H9 (cell line): ENCODE measurements at regions not wholly inside any gene's neighbourhood (a gene's known extent, or its start where the extent isn't known, plus 50 kb on each side); places are given as distances from the start of the nearest gene placed in this dataset.
A peak's percentile ranks its signal among the peaks of the same experiment; 100 is the strongest.

Source experiments
- DNase-seq: peaks from one replicate; pipeline ENCODE4 v3.0.0-alpha.2; 2017
- H2AFZ ChIP-seq: one replicate; pipeline ENCODE4 v1.6.1; 2013; ENCODE audit warnings: mild to moderate bottlenecking, low read length, control low read depth, moderate library complexity
- H2AK5ac ChIP-seq: 2 replicates; pipeline ENCODE4 v1.6.1; 2013; ENCODE audit warnings: low read length, control low read depth, mixed read lengths; ENCODE audit not compliant: insufficient read length
- H2BK120ac ChIP-seq: one replicate; pipeline ENCODE4 v1.6.1; 2013; ENCODE audit warnings: low read depth, mild to moderate bottlenecking, low read length, control low read depth, inconsistent platforms; ENCODE audit not compliant: poor library complexity, severe bottlenecking
- H2BK12ac ChIP-seq: 2 replicates; pipeline ENCODE4 v1.6.1; 2013; ENCODE audit warnings: low read length, control low read depth, mixed read lengths, low read depth; ENCODE audit not compliant: insufficient read length
- H2BK15ac ChIP-seq: 2 replicates; pipeline ENCODE4 v1.6.1; 2013; ENCODE audit warnings: low read depth, low read length, control low read depth
- H2BK20ac ChIP-seq: one replicate; pipeline ENCODE4 v1.6.1; 2013; ENCODE audit warnings: low read depth, mild to moderate bottlenecking, low read length, control low read depth, inconsistent platforms; ENCODE audit not compliant: poor library complexity, severe bottlenecking
- H2BK5ac ChIP-seq: 2 replicates; pipeline ENCODE4 v1.6.1; 2013; ENCODE audit warnings: low read length, control low read depth, mixed read lengths; ENCODE audit not compliant: insufficient read length
- H3K14ac ChIP-seq: 2 replicates; pipeline ENCODE4 v1.6.1; 2013; ENCODE audit warnings: low read length, control low read depth; ENCODE audit not compliant: insufficient read depth
- H3K18ac ChIP-seq: 2 replicates; pipeline ENCODE4 v1.6.1; 2013; ENCODE audit warnings: low read depth, mild to moderate bottlenecking, mixed read lengths, low read length, control low read depth; ENCODE audit not compliant: insufficient read length
- H3K23ac ChIP-seq: 2 replicates; pipeline ENCODE4 v1.6.1; 2013; ENCODE audit warnings: low read length, control low read depth, mixed read lengths, low read depth; ENCODE audit not compliant: insufficient read length
- H3K23me2 ChIP-seq: 2 replicates; pipeline ENCODE4 v1.6.1; 2013; ENCODE audit warnings: low read depth, mild to moderate bottlenecking, mixed read lengths, low read length, control low read depth; ENCODE audit not compliant: insufficient read length, poor library complexity, severe bottlenecking
- H3K27ac ChIP-seq: 2 replicates; pipeline ENCODE4 v1.5.1; 2013; ENCODE audit warnings: low read length, control low read depth, mixed read lengths, low read depth; ENCODE audit not compliant: insufficient read length
- H3K27me3 ChIP-seq: 2 replicates; pipeline ENCODE4 v1.6.1; 2013; ENCODE audit warnings: low read length, control low read depth, inconsistent platforms; ENCODE audit not compliant: insufficient read depth
- H3K4ac ChIP-seq: 2 replicates; pipeline ENCODE4 v1.6.1; 2013; ENCODE audit warnings: low read depth, mild to moderate bottlenecking, control low read depth, inconsistent platforms, low read length, moderate library complexity
- H3K4me1 ChIP-seq: 2 replicates; pipeline ENCODE4 v1.6.1; 2013; ENCODE audit warnings: low read length, control low read depth, inconsistent platforms; ENCODE audit not compliant: insufficient read depth
- H3K4me2 ChIP-seq: 2 replicates; pipeline ENCODE4 v1.6.1; 2013; ENCODE audit warnings: low read length, control low read depth, mixed read lengths; ENCODE audit not compliant: insufficient read length, insufficient read depth
- H3K56ac ChIP-seq: 2 replicates; pipeline ENCODE4 v1.6.1; 2013; ENCODE audit warnings: low read depth, mild to moderate bottlenecking, mixed read lengths, low read length, control low read depth; ENCODE audit not compliant: insufficient read length
- H3K79me1 ChIP-seq: 2 replicates; pipeline ENCODE4 v1.6.1; 2013; ENCODE audit warnings: low read depth, mild to moderate bottlenecking, moderate library complexity, low read length, control low read depth, inconsistent platforms; ENCODE audit not compliant: insufficient read depth, poor library complexity, severe bottlenecking
- H3K79me2 ChIP-seq: 2 replicates; pipeline ENCODE4 v1.6.1; 2013; ENCODE audit warnings: low read length, control low read depth, inconsistent platforms; ENCODE audit not compliant: insufficient read depth
- H3K9ac ChIP-seq: 2 replicates; pipeline ENCODE4 v1.6.1; 2013; ENCODE audit warnings: low read length, control low read depth, mixed read lengths; ENCODE audit not compliant: insufficient read length; ENCODE audit errors: extremely low read depth
- H3K9me3 ChIP-seq: one replicate; pipeline ENCODE4 v1.6.1; 2013; ENCODE audit warnings: low read depth, low read length, inconsistent platforms; ENCODE audit not compliant: control insufficient read depth
- H3T11ph ChIP-seq: one replicate; pipeline ENCODE4 v1.6.1; 2013; ENCODE audit warnings: mild to moderate bottlenecking, low read length, control low read depth, inconsistent platforms
- H4K20me1 ChIP-seq: one replicate; pipeline ENCODE4 v1.6.1; 2013; ENCODE audit not compliant: control insufficient read depth, insufficient read length, insufficient read depth
- H4K5ac ChIP-seq: 2 replicates; pipeline ENCODE4 v1.6.1; 2013; ENCODE audit warnings: low read depth, mild to moderate bottlenecking, mixed read lengths, low read length, control low read depth; ENCODE audit not compliant: insufficient read length
- H4K8ac ChIP-seq: replicated peaks from 2 replicates; pipeline ENCODE4 v1.6.1; 2013; ENCODE audit warnings: low read length, control low read depth, mixed read lengths, low read depth; ENCODE audit not compliant: insufficient read length
- H4K91ac ChIP-seq: 2 replicates; pipeline ENCODE4 v1.6.1; 2013; ENCODE audit warnings: low read depth, mild to moderate bottlenecking, moderate library complexity, mixed read lengths, low read length, control low read depth; ENCODE audit not compliant: insufficient read length
- H3K27ac Mint-ChIP-seq, 3 experiments: 2 replicates in 2 of 3; 3 replicates in 1 of 3; pipeline ENCODE4 v1.8.0; 2020 to 2021; ENCODE audit warnings: mixed read lengths in 3 of 3, mild to moderate bottlenecking in 1 of 3, moderate library complexity in 1 of 3
- H3K27me3 Mint-ChIP-seq: 2 replicates; pipeline ENCODE4 v1.8.0; 2021; ENCODE audit warnings: low read depth, mild to moderate bottlenecking, moderate library complexity, mixed read lengths
- H3K36me3 Mint-ChIP-seq, 3 experiments: 2 replicates in 2 of 3; 3 replicates in 1 of 3; pipeline ENCODE4 v1.8.0; 2020 to 2021; ENCODE audit warnings: low read depth in 3 of 3, mixed read lengths in 3 of 3; ENCODE audit not compliant: insufficient read depth in 1 of 3
- H3K4me1 Mint-ChIP-seq, 2 experiments: 2 replicates each; pipeline ENCODE4 v1.8.0; 2020; ENCODE audit warnings: mixed read lengths in 2 of 2
- H3K4me3 Mint-ChIP-seq, 2 experiments: 2 replicates in 1 of 2; 3 replicates in 1 of 2; pipeline ENCODE4 v1.8.0; 2020 to 2021; ENCODE audit warnings: mild to moderate bottlenecking in 2 of 2, mixed read lengths in 2 of 2, moderate library complexity in 1 of 2
- H3K9me3 Mint-ChIP-seq, 2 experiments: 2 replicates in 1 of 2; 3 replicates in 1 of 2; pipeline ENCODE4 v1.8.0; 2020; ENCODE audit warnings: mild to moderate bottlenecking in 2 of 2, mixed read lengths in 2 of 2, moderate library complexity in 1 of 2
- CTCF ChIP-seq: fragments of 200-600 bp; sonication (generic); conservative IDR thresholded peaks from 3 replicates; pipeline ENCODE4 v1.8.0; 2021; ENCODE audit warnings: antibody characterized with exemption, mild to moderate bottlenecking
- WGBS: extraction: QIAGEN DNeasy Blood & Tissue Kit; methylation state at CpG from one replicate; pipeline ENCODE4 v1.1.7; 2013; ENCODE audit warnings: missing lambda C conversion rate, low lambda C conversion rate, mixed read lengths; ENCODE audit not compliant: insufficient read length; ENCODE audit errors: extremely low coverage; 5-methylcytosine and 5-hydroxymethylcytosine counted together

- no peak overlapping the region for H3K4ac ChIP-seq
- H3K4me1 ChIP-seq, result 0 out of 2 replicates have a peak, but pooled peaks cover 2% of the 10 kb centered on the region
- H2BK20ac ChIP-seq, result no peak overlapping the region
- H2BK12ac ChIP-seq, result no peak overlapping the region
- no peak overlapping the region for H3K9ac ChIP-seq
- no peaks in the 10 kb centered on the region for H3K23me2 ChIP-seq
- no peaks in the 10 kb centered on the region for H3K79me2 ChIP-seq
- H4K20me1 ChIP-seq, result no peaks in the 10 kb centered on the region
- H3K27ac Mint-ChIP-seq, result no peak overlapping the region
- no peak overlapping the region for H3K56ac ChIP-seq
- H2BK120ac ChIP-seq, result no peak overlapping the region
- no peaks in the 10 kb centered on the region for H3K27me3 ChIP-seq
- no peaks in the 10 kb centered on the region for H3K27me3 Mint-ChIP-seq
- no peak overlapping the region for H2BK15ac ChIP-seq
- H3K79me1 ChIP-seq, result no peaks in the 10 kb centered on the region
- no peak overlapping the region for H3K4me2 ChIP-seq
- no peak overlapping the region for H3T11ph ChIP-seq
- H4K5ac ChIP-seq, result no peak overlapping the region
- H3K27ac ChIP-seq, result no peak overlapping the region
- no peak overlapping the region for H2BK5ac ChIP-seq
- no peak overlapping the region for H4K91ac ChIP-seq
- peaks cover 17 to 24% of the 10 kb centered on the region in 2 experiments for H3K4me1 Mint-ChIP-seq
- no peak overlapping the region for H3K14ac ChIP-seq
- no peak overlapping the region for H3K18ac ChIP-seq
- no peaks in the 10 kb centered on the region for H3K36me3 Mint-ChIP-seq
- H2AK5ac ChIP-seq, result no peak overlapping the region
- peak; percentile 61 for DNase-seq
- H3K9me3 Mint-ChIP-seq, result no peaks in the 10 kb centered on the region
- H4K8ac ChIP-seq, result no peak overlapping the region
- H2AFZ ChIP-seq, result no peak overlapping the region
- H3K4me3 Mint-ChIP-seq, result no peak overlapping the region
- TF ChIP-seq CTCF, result no peak
- H3K9me3 ChIP-seq, result no peaks in the 10 kb centered on the region
- WGBS, result no CpG with 5 or more reads among the region's 4 CpGs
- no peak overlapping the region for H3K23ac ChIP-seq
Measured at GRCh38 chr5:167814828-167815227, 476.6 kb upstream of the WWC1 start.
